Epithelial cell of esophagus (primary cell): ENCODE measurements at regions not wholly inside any gene's neighbourhood (a gene's known extent, or its start where the extent isn't known, plus 50 kb on each side); places are given as distances from the start of the nearest gene placed in this dataset.

Experiments used
- DNase-seq: peaks from one replicate; pipeline ENCODE4 v3.0.0; 2010; ENCODE audit warnings: low read depth
- H3K4me3 ChIP-seq: 2 replicates; pipeline ENCODE4 v1.5.1; 2011; ENCODE audit warnings: mild to moderate bottlenecking, low read length, control low read depth
- TF ChIP-seq, protein P1 (sequence below): IDR thresholded peaks from 2 replicates; pipeline ENCODE4 v1.5.1; 2011; ENCODE audit warnings: low read depth, mild to moderate bottlenecking, low read length, control low read depth, inconsistent platforms; ENCODE audit not compliant: insufficient read depth; ENCODE audit errors: missing control alignments

DNA sequence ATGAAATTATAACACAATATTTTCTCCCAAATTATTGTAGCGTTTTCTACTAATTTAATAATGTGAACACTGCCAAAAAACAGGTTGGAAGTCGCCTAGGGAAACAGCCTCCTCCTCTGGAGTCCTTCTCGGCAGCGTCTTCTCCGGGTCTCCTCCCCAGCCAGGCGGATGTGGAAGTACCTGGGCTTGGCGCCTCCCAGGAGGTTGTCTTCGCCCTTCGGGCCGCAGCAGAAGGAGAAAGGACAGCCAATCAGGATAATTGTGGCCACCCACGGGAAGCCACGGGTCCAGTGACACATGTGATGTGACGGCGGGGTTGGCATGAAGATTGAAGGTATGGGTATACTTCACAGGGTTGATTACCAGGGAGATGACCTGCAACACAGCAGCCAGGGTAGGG lies 491.2 kb downstream of the PYDC2 start:
- H3K4me3 ChIP-seq, result no peak overlapping the region
- DNase-seq, result no peak
- TF ChIP-seq, protein P1, sequence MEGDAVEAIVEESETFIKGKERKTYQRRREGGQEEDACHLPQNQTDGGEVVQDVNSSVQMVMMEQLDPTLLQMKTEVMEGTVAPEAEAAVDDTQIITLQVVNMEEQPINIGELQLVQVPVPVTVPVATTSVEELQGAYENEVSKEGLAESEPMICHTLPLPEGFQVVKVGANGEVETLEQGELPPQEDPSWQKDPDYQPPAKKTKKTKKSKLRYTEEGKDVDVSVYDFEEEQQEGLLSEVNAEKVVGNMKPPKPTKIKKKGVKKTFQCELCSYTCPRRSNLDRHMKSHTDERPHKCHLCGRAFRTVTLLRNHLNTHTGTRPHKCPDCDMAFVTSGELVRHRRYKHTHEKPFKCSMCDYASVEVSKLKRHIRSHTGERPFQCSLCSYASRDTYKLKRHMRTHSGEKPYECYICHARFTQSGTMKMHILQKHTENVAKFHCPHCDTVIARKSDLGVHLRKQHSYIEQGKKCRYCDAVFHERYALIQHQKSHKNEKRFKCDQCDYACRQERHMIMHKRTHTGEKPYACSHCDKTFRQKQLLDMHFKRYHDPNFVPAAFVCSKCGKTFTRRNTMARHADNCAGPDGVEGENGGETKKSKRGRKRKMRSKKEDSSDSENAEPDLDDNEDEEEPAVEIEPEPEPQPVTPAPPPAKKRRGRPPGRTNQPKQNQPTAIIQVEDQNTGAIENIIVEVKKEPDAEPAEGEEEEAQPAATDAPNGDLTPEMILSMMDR, result no peak

DNA sequence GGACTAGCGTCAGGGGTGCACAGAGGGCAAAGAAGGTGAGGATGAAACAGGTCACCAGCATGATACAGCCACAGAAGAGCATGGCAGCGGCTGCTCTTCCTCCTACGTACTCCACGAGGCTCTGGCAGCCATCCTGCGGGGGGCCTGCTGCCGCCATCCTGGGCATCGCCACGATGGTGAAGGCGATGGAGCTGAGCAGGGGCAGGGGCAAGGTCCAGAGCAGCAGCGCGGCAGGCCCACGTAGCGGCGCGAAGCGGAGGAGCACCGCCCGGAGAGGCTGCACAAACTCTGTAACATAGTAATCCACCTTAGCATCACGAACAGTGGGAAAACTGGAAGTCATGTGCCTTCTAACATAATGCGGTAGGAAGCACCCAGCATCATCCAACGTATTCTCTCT lies 491.6 kb downstream of the PYDC2 start:
- no peak overlapping the region for H3K4me3 ChIP-seq
- no peak for DNase-seq
- TF ChIP-seq, protein P1, result no peak

DNA sequence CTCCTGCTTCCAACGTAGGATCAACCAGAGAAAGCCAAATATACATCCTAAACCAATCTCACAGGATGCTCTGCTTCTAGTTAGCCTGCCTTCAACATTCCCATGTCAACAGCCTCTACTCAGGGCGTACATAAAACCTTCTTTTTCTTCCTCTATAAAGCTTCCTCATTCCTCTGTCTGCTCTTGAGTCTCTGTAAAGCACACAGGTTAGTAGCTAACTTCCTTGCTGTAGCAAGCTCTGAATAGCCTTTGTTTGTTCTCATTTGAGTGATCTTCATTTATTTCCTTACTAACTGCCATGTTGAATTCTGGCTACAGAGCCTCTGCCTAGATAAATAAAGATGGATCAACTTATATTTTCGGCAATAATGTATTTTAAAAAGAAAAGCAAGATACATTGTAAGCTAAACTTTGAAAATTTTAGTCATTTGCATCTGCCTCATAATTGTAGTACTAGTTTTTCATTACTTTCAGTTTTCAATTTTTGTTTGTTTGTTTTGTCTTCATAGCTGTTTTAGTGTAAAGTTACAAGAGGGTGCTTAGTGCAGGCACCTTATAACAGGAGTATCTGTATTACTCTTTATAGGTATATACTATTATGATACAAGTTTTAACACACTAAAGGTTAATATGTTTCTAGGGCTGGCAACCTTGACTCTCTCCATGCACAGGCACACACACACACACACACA lies 498.2 kb downstream of the PYDC2 start:
- peak; percentile 1 for DNase-seq
- TF ChIP-seq, protein P1, result no peak
- H3K4me3 ChIP-seq, result no peak overlapping the region

DNA sequence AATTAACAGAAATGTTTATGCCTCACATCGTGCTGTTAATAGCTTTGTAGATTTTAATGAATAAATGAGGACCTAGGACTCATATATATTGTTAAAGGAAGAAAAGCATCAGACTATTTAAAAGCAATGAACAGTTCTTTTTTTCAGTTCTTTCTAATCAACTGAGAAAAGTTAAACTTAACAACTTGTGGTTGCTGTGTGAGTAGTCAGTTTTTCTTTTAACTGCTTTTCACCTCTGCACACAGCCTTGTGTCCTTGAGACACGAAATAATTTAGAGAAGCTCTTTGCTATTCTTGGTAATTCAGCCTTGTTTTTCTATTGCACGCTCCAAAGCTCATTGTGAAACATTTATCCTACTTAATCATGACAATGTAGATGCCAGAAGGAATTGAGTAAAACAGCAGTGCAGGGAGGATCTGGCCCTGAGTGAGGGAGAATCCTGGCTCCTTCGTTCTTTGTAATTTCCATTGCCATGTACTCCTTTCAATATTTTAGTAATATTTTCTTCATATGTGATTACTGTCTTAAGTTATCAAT lies 499.0 kb downstream of the PYDC2 start:
- TF ChIP-seq, protein P1, result no peak
- no peak for DNase-seq
- no peak overlapping the region for H3K4me3 ChIP-seq

DNA sequence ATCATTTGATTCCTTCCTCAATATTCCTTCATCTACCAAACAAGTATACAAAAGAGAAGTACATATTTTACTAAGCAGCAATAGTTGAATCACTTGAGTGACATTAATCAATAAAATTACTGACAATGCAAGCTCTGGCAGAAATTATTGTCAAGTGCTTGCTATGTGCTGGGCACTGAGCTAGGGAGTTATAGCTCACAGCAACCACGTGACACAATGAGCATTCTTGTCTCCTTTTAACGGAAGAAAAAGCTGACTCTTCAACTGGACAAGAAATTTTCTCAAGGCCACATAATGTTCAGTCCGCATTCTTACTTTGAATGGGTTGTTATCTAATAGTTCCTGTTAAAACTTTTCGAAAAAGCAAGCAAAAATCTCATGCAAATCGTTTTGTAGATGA lies 500.1 kb downstream of the PYDC2 start:
- H3K4me3 ChIP-seq, result no peak overlapping the region
- TF ChIP-seq, protein P1, result no peak
- no peak for DNase-seq

DNA sequence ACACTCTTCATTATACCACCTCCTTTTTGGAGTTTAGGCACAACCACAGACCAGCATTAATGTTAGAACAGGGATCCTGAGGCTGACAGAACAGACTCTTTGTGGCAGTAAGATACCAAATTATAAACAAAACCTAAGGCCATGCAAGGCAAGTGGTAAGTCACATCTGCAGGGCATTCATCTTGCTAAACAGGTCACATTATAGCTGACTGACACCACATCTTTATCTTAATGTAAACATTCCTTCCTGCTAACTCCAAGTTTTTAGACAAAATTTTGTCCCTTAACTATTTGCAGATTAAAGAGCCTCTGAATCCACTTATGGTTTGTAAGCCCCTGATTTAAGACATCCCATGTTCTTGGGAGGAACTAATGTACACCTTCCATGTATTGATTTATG lies 500.6 kb downstream of the PYDC2 start:
- DNase-seq, result no peak
- TF ChIP-seq, protein P1, result no peak

DNA sequence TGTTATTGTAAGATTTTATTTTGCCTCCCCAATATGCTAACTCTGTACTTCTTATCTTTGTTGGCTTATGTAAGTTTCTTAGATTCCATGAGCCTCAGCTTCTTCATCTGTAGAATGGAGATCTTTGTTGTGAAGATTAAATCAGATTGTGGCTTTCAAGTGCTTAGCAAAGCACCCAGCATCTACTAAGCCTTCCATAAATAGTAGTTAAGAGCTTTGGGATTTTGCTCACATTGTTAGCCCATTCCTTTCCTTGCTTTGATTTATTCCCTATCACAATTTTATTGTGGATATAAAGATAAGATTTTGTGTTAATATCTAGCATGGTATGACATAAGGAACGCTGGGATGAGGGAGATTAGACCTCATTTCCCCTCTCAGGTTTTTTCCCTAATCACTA lies 501.4 kb downstream of the PYDC2 start:
- H3K4me3 ChIP-seq, result no peak overlapping the region
- DNase-seq, result no peak
- TF ChIP-seq, protein P1, result no peak

More for the DNA sequence above, 500.6 kb downstream of the PYDC2 start:
- H3K4me3 ChIP-seq, result no peak overlapping the region
